ENCODE measurements at regions not wholly inside any gene's neighbourhood (a gene's known extent, or its start where the extent isn't known, plus 50 kb on each side); places are given as distances from the start of the nearest gene placed in this dataset.

DNA sequence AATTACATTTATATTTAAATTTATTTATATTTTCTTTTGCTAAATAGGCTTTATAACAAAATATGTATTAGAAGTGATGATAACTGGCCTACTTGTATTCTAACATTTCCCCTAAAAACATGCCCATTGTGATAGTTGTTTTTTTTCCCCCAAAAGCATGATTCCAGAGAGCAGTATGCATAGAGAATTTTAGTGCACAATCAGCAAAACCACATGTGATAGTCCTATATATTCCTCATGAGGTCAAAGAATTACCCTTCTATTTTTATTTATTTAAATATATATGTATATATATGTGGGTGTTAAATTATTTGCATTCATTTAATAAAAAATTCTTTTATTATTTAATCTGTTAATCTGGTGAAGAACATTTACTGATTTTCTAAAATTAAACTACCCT lies 78.2 kb upstream of the TLL1 start:
- TF ChIP-seq, protein P1, sequence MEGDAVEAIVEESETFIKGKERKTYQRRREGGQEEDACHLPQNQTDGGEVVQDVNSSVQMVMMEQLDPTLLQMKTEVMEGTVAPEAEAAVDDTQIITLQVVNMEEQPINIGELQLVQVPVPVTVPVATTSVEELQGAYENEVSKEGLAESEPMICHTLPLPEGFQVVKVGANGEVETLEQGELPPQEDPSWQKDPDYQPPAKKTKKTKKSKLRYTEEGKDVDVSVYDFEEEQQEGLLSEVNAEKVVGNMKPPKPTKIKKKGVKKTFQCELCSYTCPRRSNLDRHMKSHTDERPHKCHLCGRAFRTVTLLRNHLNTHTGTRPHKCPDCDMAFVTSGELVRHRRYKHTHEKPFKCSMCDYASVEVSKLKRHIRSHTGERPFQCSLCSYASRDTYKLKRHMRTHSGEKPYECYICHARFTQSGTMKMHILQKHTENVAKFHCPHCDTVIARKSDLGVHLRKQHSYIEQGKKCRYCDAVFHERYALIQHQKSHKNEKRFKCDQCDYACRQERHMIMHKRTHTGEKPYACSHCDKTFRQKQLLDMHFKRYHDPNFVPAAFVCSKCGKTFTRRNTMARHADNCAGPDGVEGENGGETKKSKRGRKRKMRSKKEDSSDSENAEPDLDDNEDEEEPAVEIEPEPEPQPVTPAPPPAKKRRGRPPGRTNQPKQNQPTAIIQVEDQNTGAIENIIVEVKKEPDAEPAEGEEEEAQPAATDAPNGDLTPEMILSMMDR (conservative IDR thresholded peaks at IDR 0.05), result no peak
- TF ChIP-seq ZFX (IDR thresholded peaks at IDR 0.05), result no peak
